HEK293 (cell line): ENCODE measurements at regions not wholly inside any gene's neighbourhood (a gene's known extent, or its start where the extent isn't known, plus 50 kb on each side); places are given as distances from the start of the nearest gene placed in this dataset.
A peak's percentile ranks its signal among the peaks of the same experiment; 100 is the strongest.

Experiments
- ATF2 ChIP-seq: fragments of 450-650 bp; formaldehyde crosslinking; IDR thresholded peaks from 2 replicates; pipeline ENCODE4 v1.5.1; 2016; ENCODE audit warnings: missing biosample characterization, missing genetic modification characterization, low read depth
- CTCF ChIP-seq: fragments of 450-650 bp; formaldehyde crosslinking; IDR thresholded peaks from 2 replicates; pipeline ENCODE4 v1.5.1; 2016; ENCODE audit warnings: missing biosample characterization, missing genetic modification characterization
- MEIS1 ChIP-seq: sonication (generic); formaldehyde crosslinking; IDR thresholded peaks from 2 replicates; pipeline ENCODE4 v1.8.1; 2022; ENCODE audit warnings: missing genetic modification reagents, mild to moderate bottlenecking, borderline replicate concordance
- ZNF747 ChIP-seq: fragments of 450-650 bp; formaldehyde crosslinking; IDR thresholded peaks from 2 replicates; pipeline ENCODE4 v1.5.1; 2016; ENCODE audit warnings: missing biosample characterization, missing genetic modification characterization
- ZNF792 ChIP-seq: fragments of 450-650 bp; formaldehyde crosslinking; IDR thresholded peaks from 2 replicates; pipeline ENCODE4 v1.5.1; 2016; ENCODE audit warnings: missing biosample characterization, missing genetic modification characterization
- ZSCAN4 ChIP-seq: fragments of 450-650 bp; formaldehyde crosslinking; IDR thresholded peaks from 2 replicates; pipeline ENCODE4 v1.5.1; 2017; ENCODE audit warnings: missing biosample characterization, missing genetic modification characterization

GRCh38 chr12:131454418-131455217, 256.3 kb upstream of the SFSWAP start:
- TF ChIP-seq CTCF (tag by site-specific recombination) (peak; percentile 77), MEIS1 (CRISPR knock-in tag) (no peak), ZNF792 (tag by site-specific recombination) (no peak), ZSCAN4 (tag by site-specific recombination) (no peak), ZNF747 (tag by site-specific recombination) (no peak), ATF2 (tag by site-specific recombination) (no peak)
